HS-5 (cell line): ENCODE measurements at regions not wholly inside any gene's neighbourhood (a gene's known extent, or its start where the extent isn't known, plus 50 kb on each side); places are given as distances from the start of the nearest gene placed in this dataset.
A peak's percentile ranks its signal among the peaks of the same experiment; 100 is the strongest.

Experiments used
- DNase-seq: peaks from one replicate; pipeline ENCODE4 v3.0.0-alpha.2; 2012; ENCODE audit warnings: low read depth

DNA sequence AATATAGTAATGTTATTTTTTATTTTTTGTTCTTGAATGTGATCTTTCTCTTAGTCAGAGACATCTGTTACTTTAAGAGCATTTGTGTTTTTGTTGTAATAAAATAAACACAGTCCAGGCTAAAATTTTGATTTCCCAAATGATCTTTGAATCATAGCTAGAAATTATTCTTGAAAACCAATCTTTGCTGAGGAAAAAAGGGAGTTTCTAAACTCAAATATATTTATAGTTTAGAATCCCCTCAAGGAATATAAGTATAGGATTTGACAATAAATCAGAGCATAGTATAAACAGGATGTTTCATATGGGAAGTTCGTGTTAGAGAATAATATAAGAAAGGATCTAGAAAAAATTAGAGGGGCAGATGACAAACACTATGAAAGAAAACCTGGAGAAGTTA lies 118.8 kb upstream of the ADAMTS19 start:
- no peak for DNase-seq

DNA sequence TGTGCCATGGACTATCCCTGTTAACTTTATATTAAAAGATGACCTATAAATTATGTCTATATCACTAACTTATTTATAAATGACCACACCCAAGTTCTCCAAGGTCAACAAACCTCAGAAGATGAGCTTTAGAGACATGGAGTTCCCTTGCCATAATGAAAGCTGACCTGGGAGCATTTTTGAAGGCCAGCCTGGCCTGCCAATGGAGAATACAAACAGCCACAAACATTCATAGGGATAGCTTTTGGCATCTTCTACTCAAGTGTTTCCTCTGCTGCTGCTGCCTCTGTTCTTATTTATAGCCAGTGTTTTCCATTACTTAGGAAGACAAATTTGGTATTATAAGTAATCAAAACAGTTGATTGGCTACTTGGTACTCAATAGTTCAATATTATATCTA lies 117.3 kb upstream of the ADAMTS19 start:
- no peak for DNase-seq

DNA sequence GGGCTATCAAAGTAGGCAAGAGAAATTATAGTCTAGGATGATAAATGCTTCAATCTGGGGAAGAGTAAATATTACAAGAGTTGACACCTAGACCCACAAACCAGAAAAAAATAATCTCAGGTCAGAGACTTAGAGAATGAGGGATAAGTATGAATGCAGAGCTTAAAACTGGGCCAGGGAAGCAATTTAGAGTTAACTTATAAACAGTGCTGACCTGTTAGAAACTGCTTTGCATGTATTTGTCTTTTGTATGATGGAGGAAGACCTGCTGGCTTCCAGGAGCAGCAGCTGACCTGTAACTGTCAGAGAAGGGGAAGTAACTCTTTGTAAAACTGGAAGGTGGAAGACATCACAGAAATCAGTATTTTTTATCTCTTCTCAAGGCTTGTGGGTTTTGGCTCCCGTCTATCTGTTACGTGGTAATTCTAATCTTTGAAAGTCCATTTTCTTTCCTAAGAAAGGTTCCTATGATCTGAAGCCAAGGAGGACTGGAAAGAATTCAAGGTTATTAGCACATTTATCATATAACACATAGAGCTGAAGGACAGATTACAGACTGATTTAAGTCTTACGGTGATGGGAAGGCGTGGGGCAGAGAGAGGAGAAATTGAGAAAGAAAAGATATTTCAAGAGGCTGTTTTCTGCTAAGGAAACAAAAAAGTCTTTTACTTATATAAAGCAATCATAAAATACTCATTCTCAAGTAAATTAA lies 114.7 kb upstream of the ADAMTS19 start:
- no peak for DNase-seq

GRCh38 chr5:129356846-129357245 lies 103.3 kb upstream of the ADAMTS19 start:
- DNase-seq = no peak

DNA sequence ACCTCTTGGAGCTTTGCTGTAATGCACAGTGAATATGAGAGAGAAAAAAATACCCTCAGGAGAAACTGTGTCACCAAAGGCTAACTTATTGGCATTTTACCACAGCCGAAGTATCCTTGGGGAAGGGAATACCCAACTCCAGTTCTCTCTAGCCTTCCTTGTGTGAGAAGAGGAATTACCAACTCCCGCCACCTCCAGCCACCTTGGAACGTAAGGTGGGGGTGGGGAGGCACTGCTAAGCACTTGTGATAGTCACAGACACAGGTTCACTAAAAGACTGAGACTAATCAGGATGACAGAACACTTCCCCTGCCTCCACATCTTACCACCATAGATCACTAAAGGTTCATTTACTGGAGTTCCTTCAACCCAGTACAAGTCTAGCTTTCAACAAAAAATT lies 102.0 kb upstream of the ADAMTS19 start:
- no peak for DNase-seq

- DNase-seq = no peak
Observed at GRCh38 chr5:129359450-129359849, 100.6 kb upstream of the ADAMTS19 start.

DNA sequence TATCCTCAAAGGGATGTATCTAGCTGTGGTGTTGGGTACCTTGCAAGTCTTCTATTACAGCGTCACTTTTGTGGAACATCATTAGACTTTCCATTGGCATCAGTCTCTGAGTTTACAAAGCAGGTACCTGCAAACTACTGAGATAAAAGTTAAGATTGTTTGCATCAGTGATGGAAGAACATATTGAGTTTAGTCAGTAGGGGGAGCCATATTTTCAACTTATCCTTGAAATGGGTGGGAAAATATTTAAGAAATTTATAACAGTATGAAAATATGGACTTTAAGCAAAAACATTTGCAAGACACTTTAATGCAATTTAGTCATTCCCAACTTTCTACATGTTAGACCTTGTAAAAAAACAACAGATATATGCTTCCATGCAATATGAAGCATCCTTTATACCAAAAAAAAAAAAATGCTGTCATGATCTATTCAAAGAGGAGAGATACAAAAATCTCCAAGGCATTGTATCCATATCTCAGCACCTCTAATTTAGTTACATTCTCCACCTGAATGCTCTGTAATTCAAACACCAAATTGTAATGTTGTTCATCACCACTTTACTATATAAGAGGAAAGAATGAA lies 98.6 kb upstream of the ADAMTS19 start:
- DNase-seq = peak; percentile 22

- DNase-seq = no peak
Observed at GRCh38 chr5:129362456-129362855, 97.6 kb upstream of the ADAMTS19 start.

DNA sequence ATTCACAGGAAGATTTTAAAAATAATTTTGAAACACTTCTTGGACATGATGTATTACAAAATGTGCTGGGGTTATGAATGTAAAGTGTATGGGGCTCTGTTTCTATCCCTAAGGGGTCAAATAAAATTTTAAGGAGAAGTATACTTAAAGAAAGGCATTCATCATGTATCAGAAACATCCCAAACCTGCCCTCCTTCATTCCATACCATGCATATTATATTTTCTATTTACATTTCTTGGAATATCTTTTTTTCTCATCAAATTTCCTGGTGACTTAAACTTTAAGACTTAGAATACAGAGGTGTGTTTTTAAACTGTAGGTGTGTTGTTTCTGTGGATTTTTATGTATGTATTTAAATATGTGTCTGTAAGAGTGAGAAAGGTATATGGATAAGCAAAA lies 96.1 kb upstream of the ADAMTS19 start:
- DNase-seq = no peak

DNA sequence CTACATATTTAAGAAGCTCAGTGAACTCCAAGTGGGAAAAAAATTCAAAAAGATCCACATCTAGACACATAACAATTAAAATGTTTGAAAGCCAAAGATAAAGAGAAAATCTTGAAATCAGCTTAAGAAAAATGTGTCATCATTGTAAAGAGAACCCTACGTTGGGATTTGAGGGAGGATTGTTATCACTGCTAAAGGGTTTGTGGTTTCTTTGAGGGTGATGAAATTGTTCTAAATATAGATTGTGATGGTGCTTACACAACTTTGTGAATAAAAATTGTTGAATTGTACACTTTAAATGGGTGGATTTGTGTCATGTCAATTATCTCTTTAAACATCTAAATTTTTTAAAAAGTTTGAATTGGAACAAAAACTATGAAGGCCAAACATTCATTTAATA lies 92.2 kb upstream of the ADAMTS19 start:
- peak; percentile 28 for DNase-seq

DNA sequence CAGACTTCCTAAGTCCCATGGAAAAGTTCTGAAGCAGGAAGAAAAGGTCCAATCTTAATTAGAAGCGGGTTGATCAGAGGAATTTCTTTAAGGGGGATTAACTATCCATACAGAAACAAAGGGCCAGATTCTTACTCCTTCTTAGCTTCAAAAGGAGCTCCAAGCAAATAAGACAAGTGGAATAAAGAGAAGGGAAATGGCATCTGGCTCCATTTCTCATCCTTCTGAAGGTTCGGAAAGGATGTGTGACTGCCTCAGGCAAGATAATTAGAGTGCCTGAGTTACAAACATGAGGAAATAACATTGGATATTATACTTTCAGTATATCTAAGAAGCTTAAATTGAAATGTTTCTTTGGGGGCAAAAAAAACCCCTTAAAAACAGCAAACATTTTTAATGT lies 88.1 kb upstream of the ADAMTS19 start:
- DNase-seq = no peak

GRCh38 chr5:129377504-129377903 lies 82.6 kb upstream of the ADAMTS19 start:
- DNase-seq = no peak

- no peak for DNase-seq
Observed at GRCh38 chr5:129378961-129379360, 81.1 kb upstream of the ADAMTS19 start.

DNA sequence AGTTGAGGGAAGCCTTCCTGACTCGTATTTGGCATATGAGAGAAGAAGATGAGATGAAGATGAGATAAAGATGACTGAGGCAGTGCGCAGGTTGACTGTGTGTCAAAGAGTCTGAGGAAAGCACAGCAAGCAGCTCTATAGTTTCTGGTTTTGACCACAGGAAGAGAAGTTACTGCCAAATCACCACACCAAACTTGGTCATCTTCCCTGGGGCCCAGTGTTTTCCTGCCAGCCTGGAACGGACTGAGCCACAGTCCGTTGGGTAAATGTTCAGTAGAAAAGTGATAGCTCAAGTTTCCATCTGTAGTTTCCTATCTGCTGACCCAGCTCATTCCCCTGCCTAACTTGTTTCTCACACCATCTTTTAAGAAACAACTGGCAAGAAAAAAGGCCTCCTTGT lies 80.7 kb upstream of the ADAMTS19 start:
- DNase-seq = no peak

GRCh38 chr5:129382921-129383672 lies 77.0 kb upstream of the ADAMTS19 start:
- DNase-seq = peak; percentile 61

- no peak for DNase-seq
Observed at GRCh38 chr5:129384193-129384592, 75.9 kb upstream of the ADAMTS19 start.

- DNase-seq = no peak
Observed at GRCh38 chr5:129384736-129385135, 75.4 kb upstream of the ADAMTS19 start.

- DNase-seq = no peak
Observed at GRCh38 chr5:129387944-129388343, 72.2 kb upstream of the ADAMTS19 start.

DNA sequence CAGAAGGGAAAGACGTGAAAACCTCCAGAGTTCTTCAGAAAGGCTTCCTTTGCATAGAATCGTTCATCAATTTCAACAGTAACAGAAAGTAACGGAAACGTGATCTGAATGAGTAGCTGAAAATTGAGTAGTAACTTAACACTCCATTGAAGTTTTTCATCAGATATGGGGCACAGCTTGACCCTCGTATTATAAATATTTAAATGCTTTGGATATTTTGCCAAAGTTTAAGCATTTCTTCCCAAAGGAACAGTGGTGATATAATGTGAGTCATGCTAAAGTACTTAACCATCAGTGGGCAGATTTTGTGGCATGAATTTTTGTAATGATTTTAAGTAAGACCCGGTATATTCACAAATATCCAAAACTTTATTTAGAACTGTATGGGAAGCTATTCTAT lies 67.4 kb upstream of the ADAMTS19 start:
- DNase-seq = no peak

- no peak for DNase-seq
Observed at GRCh38 chr5:129395247-129395646, 64.9 kb upstream of the ADAMTS19 start.

DNA sequence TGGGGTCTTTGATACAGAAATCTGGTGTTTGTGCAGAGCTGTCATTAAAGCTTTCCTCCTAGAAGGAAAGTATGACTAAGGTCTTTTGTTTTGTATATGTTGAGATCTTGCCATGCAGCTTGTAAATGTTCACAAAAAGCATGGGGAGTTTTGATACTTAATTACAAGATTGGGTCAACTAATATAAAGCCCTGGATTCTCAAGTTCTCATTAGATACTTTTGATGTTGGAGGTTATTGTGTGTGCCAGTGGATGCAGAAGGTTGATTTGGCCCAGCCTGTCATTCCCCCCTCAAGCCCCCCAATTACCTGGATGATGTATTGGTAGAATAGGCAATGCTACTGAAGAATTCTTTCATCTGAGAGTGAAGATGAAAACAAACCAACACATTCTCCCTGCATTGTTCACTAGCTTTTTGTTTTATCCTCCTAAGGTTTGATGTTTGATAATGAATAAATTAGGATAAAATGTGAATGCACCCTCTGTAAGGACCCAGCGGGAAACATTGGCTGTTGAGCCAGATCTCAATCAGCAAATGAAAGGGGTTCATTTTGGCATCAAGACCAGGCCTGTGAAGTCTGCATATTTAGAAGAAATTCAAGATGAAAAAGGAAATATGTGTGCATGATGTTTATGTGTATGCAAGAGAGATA lies 61.9 kb upstream of the ADAMTS19 start:
- no peak for DNase-seq

- DNase-seq = no peak
Observed at GRCh38 chr5:129399069-129399468, 61.0 kb upstream of the ADAMTS19 start.
